ENCODE measurements at regions not wholly inside any gene's neighbourhood (a gene's known extent, or its start where the extent isn't known, plus 50 kb on each side); places are given as distances from the start of the nearest gene placed in this dataset.

DNA sequence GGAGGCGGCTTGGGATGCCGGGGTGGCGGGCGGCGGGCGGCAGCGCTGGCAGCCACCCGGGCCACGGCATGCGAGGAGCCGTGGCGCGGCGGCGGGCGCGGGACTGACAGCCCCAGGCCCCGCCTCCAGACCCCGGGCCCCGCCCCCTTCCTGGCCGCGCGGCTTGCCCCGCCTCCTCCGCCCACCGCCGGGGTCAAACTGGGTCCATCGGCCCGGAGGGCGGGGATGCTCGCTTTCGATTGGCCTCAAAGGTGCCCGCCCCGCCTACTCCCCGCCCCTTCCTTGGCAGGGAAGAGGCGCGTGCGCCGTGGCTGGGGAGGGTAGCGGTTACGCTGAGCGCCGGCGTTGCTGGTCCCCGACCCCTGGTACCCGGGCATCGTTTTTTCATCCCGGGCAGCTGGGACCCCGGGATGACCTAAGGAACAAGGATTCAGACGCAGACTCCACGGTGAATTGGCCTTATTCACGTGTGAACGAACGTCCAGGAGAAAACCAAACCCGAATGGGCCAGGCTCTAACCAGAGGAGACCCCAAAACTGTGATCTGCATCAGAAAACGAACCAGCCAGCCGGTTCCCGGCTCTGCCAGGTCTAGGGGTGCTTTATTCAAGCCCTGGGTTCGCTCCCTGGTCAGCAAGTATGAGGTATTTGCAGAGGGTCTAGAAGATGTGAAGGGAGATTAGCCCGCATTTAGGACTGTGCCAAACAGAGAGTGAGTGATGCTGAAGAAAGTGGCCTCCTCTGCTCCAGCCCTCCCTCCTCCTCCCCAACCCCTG lies 117.2 kb upstream of the GUCA2B start:
- peak overlapping the region; percentile 85 for H3K4me3 ChIP-seq (ENCODE audit: low read depth, low read length)
- TF ChIP-seq, protein P1, sequence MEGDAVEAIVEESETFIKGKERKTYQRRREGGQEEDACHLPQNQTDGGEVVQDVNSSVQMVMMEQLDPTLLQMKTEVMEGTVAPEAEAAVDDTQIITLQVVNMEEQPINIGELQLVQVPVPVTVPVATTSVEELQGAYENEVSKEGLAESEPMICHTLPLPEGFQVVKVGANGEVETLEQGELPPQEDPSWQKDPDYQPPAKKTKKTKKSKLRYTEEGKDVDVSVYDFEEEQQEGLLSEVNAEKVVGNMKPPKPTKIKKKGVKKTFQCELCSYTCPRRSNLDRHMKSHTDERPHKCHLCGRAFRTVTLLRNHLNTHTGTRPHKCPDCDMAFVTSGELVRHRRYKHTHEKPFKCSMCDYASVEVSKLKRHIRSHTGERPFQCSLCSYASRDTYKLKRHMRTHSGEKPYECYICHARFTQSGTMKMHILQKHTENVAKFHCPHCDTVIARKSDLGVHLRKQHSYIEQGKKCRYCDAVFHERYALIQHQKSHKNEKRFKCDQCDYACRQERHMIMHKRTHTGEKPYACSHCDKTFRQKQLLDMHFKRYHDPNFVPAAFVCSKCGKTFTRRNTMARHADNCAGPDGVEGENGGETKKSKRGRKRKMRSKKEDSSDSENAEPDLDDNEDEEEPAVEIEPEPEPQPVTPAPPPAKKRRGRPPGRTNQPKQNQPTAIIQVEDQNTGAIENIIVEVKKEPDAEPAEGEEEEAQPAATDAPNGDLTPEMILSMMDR (conservative IDR thresholded peaks at IDR 0.05; ENCODE audit: low read depth, low read length): no peak
- peak; percentile 94 for DNase-seq (ENCODE audit: low read depth)

DNA sequence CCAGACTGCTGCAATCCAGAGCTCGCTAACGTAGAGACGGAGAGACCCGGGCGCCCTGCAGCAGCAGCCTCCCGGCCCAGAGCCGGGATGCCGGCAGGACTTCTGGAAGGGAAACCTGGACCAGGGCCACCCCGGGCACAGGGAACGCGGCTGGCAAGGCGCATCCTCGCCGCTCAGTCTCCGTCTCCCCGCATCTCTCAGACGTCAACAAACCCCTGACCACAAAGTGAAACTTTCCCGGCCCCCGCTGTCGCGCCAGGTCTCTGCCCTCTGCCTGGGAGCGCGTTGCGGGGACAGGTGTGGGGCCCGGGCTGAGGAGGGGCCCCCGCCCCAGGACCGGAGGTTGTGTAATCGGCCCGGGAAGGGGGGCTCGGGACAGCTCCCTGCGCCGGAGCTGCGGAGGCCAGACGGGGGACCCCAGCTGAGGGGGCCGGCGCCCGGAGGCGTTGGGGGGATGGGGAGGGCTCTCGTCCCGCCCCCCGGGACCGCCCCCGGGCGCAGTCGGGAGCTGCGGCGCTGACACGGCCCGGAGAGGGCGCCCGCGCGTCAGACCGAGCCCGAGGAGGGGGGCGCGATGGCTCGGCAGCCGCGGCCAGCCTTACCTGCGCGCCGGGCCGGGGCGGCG lies 116.6 kb upstream of the HIVEP3 start:
- DNase-seq (ENCODE audit: low read depth): peak; percentile 65
- peak overlapping the region; percentile 85 for H3K4me3 ChIP-seq (ENCODE audit: low read depth, low read length)
- TF ChIP-seq, protein P1 (conservative IDR thresholded peaks at IDR 0.05; ENCODE audit: low read depth, low read length): peak; percentile 31

DNA sequence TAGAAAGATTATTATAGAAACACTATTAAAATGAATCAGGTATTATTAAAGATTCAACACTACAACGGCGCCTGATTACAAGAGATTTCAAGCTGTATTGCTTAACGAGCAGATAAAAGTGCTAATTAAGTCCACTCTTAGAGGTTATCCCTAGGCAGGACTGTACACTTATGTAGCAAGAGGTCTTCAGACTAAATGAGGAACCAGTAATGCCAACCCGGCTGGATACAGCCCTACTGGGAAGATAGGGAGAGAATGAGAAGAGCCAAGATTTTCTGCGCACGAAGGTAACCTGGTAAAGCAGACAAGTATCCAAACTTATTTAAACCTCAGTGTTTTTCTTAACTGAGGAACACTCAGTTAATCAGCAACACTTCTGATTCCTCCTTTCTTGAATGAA lies 115.7 kb upstream of the HIVEP3 start:
- TF ChIP-seq, protein P1 (conservative IDR thresholded peaks at IDR 0.05; ENCODE audit: low read depth, low read length): no peak
- H3K4me3 ChIP-seq (ENCODE audit: low read depth, low read length): no peak overlapping the region
- no peak for DNase-seq (ENCODE audit: low read depth)

DNA sequence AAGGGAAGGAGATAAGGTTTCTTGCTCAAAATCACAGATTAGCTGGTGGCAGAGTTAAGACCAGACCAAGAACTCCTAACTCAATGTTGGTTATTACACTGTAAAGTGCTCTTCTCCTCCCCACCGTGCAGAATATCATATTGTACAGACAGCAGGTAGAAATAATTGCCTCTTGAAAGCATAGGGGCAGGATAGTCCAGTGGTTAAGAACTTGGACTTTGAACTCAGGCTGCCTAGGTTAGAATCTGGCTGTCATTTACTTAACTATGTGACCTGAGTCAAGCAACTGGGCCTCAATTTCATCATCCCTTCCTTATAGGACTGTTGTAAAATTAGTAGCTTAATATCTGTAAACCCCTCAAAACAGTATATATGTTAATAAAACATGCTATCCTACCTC lies 114.9 kb upstream of the HIVEP3 start:
- no peak for DNase-seq (ENCODE audit: low read depth)
- TF ChIP-seq, protein P1 (conservative IDR thresholded peaks at IDR 0.05; ENCODE audit: low read depth, low read length): no peak
- H3K4me3 ChIP-seq (ENCODE audit: low read depth, low read length): no peak overlapping the region

DNA sequence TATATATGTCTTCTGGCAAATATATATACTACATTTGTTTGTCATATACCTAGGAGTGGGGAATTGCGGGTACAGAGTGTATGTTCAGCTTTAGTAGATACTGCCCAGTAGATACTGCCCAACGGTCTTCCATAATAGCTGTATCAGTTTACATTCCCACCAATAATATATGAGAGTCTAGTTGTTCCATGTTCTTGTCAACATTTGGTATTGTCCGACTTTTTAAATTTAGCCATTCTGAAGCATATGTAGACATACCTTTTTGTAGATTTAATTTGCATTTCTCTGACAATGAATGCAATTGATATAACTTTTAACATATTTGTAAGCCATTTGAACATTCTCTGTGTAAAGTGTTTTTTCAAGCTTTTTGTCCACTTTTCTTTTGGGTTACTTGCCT lies 99.0 kb upstream of the HIVEP3 start:
- TF ChIP-seq, protein P1 (conservative IDR thresholded peaks at IDR 0.05; ENCODE audit: low read depth, low read length): no peak
- no peak overlapping the region for H3K4me3 ChIP-seq (ENCODE audit: low read depth, low read length)
- no peak for DNase-seq (ENCODE audit: low read depth)

DNA sequence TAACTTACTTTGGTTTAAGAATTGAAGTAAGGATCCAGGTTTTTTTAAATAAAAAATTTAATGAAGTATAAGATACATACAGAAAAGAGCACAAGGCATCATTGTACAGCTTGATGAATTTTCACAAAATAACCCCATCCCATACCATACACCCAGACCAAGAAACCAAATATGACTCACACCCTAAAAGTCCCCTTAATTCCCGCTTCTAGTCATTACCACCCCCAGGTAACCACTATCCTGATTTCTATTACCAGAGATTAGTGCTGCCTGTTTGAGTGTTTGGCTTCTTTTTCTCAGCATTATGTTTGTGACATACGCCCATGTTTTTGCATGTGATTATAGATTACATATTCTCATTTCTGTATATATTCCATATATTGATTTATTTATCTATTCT lies 98.5 kb upstream of the HIVEP3 start:
- H3K4me3 ChIP-seq (ENCODE audit: low read depth, low read length): no peak overlapping the region
- TF ChIP-seq, protein P1 (conservative IDR thresholded peaks at IDR 0.05; ENCODE audit: low read depth, low read length): no peak
- no peak for DNase-seq (ENCODE audit: low read depth)

DNA sequence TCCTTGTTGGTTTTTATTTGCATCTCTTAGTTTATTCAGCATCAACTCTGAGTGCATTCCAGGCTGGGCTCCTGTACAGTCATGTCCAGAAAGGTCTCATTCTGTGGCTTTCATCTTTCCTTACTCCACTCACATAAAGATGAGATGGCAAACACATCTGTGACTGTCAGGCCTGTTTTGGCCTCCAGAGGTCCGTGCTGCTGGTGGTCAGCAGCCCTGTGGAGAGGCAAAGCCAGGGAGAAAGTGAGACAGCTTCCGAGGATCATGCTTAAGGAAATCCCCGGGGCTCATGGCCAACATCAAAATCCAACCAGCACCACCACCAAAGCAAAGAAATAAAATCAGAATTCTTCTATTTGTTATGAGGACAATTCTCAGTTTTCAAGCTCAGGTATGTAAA lies 96.1 kb upstream of the HIVEP3 start:
- TF ChIP-seq, protein P1 (conservative IDR thresholded peaks at IDR 0.05; ENCODE audit: low read depth, low read length): no peak
- no peak overlapping the region for H3K4me3 ChIP-seq (ENCODE audit: low read depth, low read length)
- no peak for DNase-seq (ENCODE audit: low read depth)

Data from choroid plexus epithelial cell (primary cell).